CD8-positive, alpha-beta memory T cell (primary cell): ENCODE measurements at regions not wholly inside any gene's neighbourhood (a gene's known extent, or its start where the extent isn't known, plus 50 kb on each side); places are given as distances from the start of the nearest gene placed in this dataset.

ENCODE experiments used
- CTCF ChIA-PET: fragments of 350-600 bp; sonication (Branson Sonifier 250); formaldehyde crosslinking; loops from one replicate; lab custom pipeline; 2021; ENCODE audit warnings: antibody characterized with exemption; lab: Charles Lee
- POLR2A ChIA-PET: fragments of 350-600 bp; sonication (Branson Sonifier 250); formaldehyde crosslinking; loops from one replicate; lab custom pipeline; 2021; ENCODE audit warnings: antibody characterized with exemption; lab: Charles Lee
- DNase-seq, 5 donors: peaks; one replicate each; pipeline versions ENCODE4 v3.0.0 to v3.0.0-alpha.2; 2020 to 2022; ENCODE audit warnings: mixed read lengths in 1 of 5
- H3K27ac ChIP-seq: one replicate; pipeline ENCODE4 v1.7.0; 2013; ENCODE audit warnings: low read depth, mild to moderate bottlenecking, low read length, moderate library complexity
- H3K27me3 ChIP-seq: 2 replicates; pipeline ENCODE4 v1.7.0; 2013; ENCODE audit warnings: low read length, mild to moderate bottlenecking; ENCODE audit not compliant: insufficient read depth, poor library complexity, severe bottlenecking
- H3K36me3 ChIP-seq: 2 replicates; pipeline ENCODE4 v1.7.0; 2013; ENCODE audit warnings: mild to moderate bottlenecking, low read length, moderate library complexity; ENCODE audit not compliant: insufficient read depth
- H3K4me1 ChIP-seq: 2 replicates; pipeline ENCODE4 v1.7.0; 2013; ENCODE audit warnings: mild to moderate bottlenecking, low read length, moderate library complexity; ENCODE audit not compliant: insufficient read depth
- H3K4me3 ChIP-seq: 2 replicates; pipeline ENCODE4 v1.7.0; 2013; ENCODE audit warnings: mild to moderate bottlenecking, low read length
- H3K9me3 ChIP-seq: 2 replicates; pipeline ENCODE4 v1.7.0; 2013; ENCODE audit warnings: mild to moderate bottlenecking, low read length
- H3K27ac Mint-ChIP-seq, 8 donors: one replicate each; pipeline ENCODE4 v1.8.0; 2020 to 2021; ENCODE audit warnings: mixed read lengths in 8 of 8, mild to moderate bottlenecking in 6 of 8, inconsistent platforms in 3 of 8, moderate library complexity in 3 of 8
- H3K27me3 Mint-ChIP-seq, 2 donors: one replicate each; pipeline ENCODE4 v1.8.0; 2020 to 2021; ENCODE audit warnings: mixed read lengths in 2 of 2, mild to moderate bottlenecking in 1 of 2, moderate library complexity in 1 of 2
- H3K36me3 Mint-ChIP-seq, 3 donors: one replicate each; pipeline ENCODE4 v1.8.0; 2020 to 2021; ENCODE audit warnings: mixed read lengths in 3 of 3, inconsistent platforms in 1 of 3, mild to moderate bottlenecking in 1 of 3
- H3K4me1 Mint-ChIP-seq, 3 donors: one replicate each; pipeline ENCODE4 v1.8.0; 2020 to 2021; ENCODE audit warnings: mixed read lengths in 3 of 3, inconsistent platforms in 1 of 3, mild to moderate bottlenecking in 1 of 3
- H3K4me3 Mint-ChIP-seq, 7 donors: one replicate each; pipeline ENCODE4 v1.8.0; 2020 to 2021; ENCODE audit warnings: mixed read lengths in 7 of 7, mild to moderate bottlenecking in 6 of 7, moderate library complexity in 4 of 7, inconsistent platforms in 2 of 7
- H3K9me3 Mint-ChIP-seq, 5 donors: one replicate each; pipeline ENCODE4 v1.8.0; 2020 to 2022; ENCODE audit warnings: mixed read lengths in 5 of 5, mild to moderate bottlenecking in 3 of 5, moderate library complexity in 2 of 5, inconsistent platforms in 1 of 5

DNA sequence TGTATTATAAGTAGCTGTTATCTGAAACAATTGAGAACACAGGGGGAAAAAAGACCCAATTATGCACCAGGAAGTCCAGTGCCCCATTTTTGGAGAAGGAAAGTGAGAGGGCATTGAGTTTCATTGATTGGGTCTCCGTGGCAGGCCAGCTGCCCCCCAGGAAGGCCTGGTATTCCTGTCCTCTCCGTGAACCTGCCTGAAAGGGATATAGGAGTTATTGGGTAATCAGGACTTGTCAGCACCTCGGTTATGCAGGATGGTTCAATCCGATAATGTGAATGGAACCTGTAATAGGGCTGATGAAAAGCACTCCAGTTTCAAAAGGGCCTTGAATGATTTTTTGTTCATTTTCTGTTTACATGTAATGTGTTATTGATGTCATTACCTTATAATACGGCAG is 122.0 kb upstream of the RARB start:
- Mint-ChIP-seq H3K27ac (no peak overlapping the region), H3K4me3 (no peak overlapping the region), H3K9me3 (peaks cover 0 to 6% (median 3%) of the 10 kb centered on the region in 5 donors), H3K27me3 (no peaks in the 10 kb centered on the region), H3K36me3 (no peaks in the 10 kb centered on the region), H3K4me1 (no peaks in the 10 kb centered on the region)
- no peak overlapping the region for H3K4me3 ChIP-seq
- CTCF ChIA-PET: no interaction called here
- H3K27me3 ChIP-seq: no peaks in the 10 kb centered on the region
- H3K36me3 ChIP-seq: no peaks in the 10 kb centered on the region
- POLR2A ChIA-PET: no interaction called here
- no peak overlapping the region for H3K27ac ChIP-seq
- H3K9me3 ChIP-seq: no peaks in the 10 kb centered on the region
- no peaks in the 10 kb centered on the region for H3K4me1 ChIP-seq
- DNase-seq: no peak

DNA sequence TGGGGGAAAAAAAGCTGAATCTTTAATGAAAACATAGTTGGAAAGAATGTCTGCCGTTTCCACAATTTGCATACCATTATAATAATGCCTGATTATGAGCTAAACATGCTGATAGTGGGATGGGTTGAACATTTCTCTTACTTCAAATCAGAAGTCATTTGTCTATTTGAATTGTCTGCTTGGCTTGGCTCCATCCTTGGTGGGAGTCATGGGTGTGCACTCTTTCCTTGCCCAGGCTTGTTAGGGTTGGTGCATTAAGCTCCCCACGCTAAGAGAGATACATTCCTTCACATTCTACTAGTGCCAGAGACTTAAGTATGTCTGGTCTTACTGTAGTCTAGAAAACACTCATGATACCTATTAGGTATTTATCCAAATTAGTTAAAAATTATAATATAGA is 121.4 kb upstream of the RARB start:
- POLR2A ChIA-PET: no interaction called here

DNA sequence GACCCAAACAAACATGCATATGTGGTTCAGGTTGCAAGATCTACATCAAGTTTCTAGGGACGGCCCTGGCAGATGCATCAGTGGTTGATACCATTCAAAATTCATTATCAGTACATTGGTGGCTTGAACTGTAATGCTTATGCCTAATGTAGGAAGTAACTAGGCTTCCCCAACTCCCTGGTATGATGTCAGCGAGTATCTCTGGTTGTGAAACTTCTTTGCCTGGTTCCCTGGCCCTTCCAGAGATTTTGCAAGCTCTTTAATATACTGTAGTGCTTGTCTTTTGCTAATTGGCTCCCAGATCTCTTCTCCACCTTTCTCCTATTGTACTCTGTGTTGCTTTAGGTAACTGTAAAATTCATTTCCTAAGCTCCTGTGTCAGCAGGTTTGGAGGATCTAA is 114.8 kb upstream of the RARB start:
- H3K9me3 Mint-ChIP-seq: peaks cover 0 to 6% (median 0%) of the 10 kb centered on the region in 5 donors
- Histone ChIP-seq H3K4me3 (no peak overlapping the region), H3K27ac (no peak overlapping the region), H3K9me3 (no peaks in the 10 kb centered on the region), H3K4me1 (no peaks in the 10 kb centered on the region), H3K36me3 (no peaks in the 10 kb centered on the region), H3K27me3 (no peaks in the 10 kb centered on the region)
- POLR2A ChIA-PET: no interaction called here
- CTCF ChIA-PET: no interaction called here
- peaks cover 0 to 2% of the 10 kb centered on the region in 2 donors for H3K27me3 Mint-ChIP-seq
- H3K4me3 Mint-ChIP-seq: no peak overlapping the region
- H3K4me1 Mint-ChIP-seq: no peaks in the 10 kb centered on the region
- DNase-seq: no peak
- no peak overlapping the region for H3K27ac Mint-ChIP-seq
- H3K36me3 Mint-ChIP-seq: no peaks in the 10 kb centered on the region

More for the DNA sequence above, 121.4 kb upstream of the RARB start:
- CTCF ChIA-PET: no interaction called here
- peaks cover 0 to 6% (median 2%) of the 10 kb centered on the region in 5 donors for H3K9me3 Mint-ChIP-seq
- no peak overlapping the region for H3K4me3 Mint-ChIP-seq
- Histone ChIP-seq H3K27me3 (no peaks in the 10 kb centered on the region), H3K4me1 (no peaks in the 10 kb centered on the region), H3K36me3 (no peaks in the 10 kb centered on the region), H3K4me3 (no peak overlapping the region), H3K27ac (no peak overlapping the region), H3K9me3 (no peaks in the 10 kb centered on the region)
- no peaks in the 10 kb centered on the region for H3K36me3 Mint-ChIP-seq
- H3K27ac Mint-ChIP-seq: no peak overlapping the region
- DNase-seq: no peak
- no peaks in the 10 kb centered on the region for H3K4me1 Mint-ChIP-seq
- H3K27me3 Mint-ChIP-seq: no peaks in the 10 kb centered on the region

DNA sequence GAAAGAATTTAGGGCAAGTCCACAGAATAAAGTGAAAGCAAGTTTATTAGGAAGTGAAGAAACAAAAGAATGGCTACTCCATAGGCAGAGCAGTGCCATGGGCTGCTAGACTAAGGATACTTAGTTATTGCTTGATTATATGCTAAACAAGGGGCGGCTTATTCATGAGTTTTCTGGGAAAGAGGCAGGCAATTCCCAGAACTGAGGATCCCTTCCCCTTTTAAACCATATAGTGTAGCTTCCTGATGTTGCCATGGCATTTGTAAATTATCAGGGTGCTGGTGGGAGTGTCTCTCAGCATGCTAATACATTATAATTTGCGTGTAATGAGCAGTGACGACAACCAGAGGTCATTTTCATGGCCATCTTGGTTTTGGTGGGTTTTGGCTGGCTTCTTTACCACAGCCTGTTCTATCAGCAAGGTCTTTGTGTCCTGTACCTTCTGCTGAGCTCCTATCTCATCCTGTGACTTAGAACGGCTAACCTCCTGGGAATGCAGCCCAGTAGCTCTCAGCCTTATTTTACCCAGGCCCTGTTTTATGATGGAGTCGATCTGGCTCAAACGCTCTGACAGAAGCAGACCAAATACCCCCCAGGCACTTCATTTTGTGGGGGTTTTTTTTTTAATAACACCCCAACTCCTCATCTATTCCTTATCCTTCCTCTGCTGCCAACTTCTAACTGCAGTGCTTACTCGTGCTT is 103.0 kb upstream of the RARB start:
- Histone ChIP-seq H3K27ac (no peak overlapping the region), H3K36me3 (no peaks in the 10 kb centered on the region), H3K9me3 (no peaks in the 10 kb centered on the region), H3K27me3 (no peaks in the 10 kb centered on the region), H3K4me1 (no peaks in the 10 kb centered on the region), H3K4me3 (no peak overlapping the region)
- Mint-ChIP-seq H3K4me3 (no peak overlapping the region), H3K27ac (no peak overlapping the region), H3K4me1 (no peaks in the 10 kb centered on the region), H3K36me3 (no peaks in the 10 kb centered on the region), H3K9me3 (peaks cover 3 to 6% (median 5%) of the 10 kb centered on the region in 5 donors), H3K27me3 (no peaks in the 10 kb centered on the region)
- CTCF ChIA-PET: no interaction called here
- POLR2A ChIA-PET: no interaction called here
- no peak for DNase-seq

DNA sequence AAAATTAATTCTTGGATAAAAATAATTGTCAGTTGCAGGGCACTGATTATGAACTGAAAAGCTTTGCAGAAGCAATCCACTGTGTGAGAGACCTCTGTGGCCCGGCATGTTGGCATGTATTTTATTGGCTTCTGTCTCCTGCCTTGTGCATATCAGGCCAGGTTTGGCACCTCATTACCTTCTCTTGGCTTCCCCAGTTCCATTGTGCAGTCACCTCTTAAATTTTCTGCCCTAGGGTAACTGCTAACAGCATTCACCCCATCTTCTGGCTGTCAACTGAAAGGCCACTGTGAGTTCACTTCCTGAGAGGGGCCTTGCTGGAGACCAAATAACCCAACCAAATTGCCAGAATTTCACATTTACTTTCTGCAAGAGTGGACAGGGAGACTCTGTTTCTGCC is 92.7 kb upstream of the RARB start:
- H3K4me3 Mint-ChIP-seq: no peak overlapping the region
- no peaks in the 10 kb centered on the region for H3K36me3 Mint-ChIP-seq
- Histone ChIP-seq H3K36me3 (no peaks in the 10 kb centered on the region), H3K4me1 (no peaks in the 10 kb centered on the region), H3K4me3 (no peak overlapping the region), H3K27me3 (no peaks in the 10 kb centered on the region), H3K9me3 (no peaks in the 10 kb centered on the region), H3K27ac (no peak overlapping the region)
- no peak for DNase-seq
- H3K27me3 Mint-ChIP-seq: no peaks in the 10 kb centered on the region
- H3K9me3 Mint-ChIP-seq: peaks cover 3 to 4% (median 4%) of the 10 kb centered on the region in 5 donors
- POLR2A ChIA-PET: no interaction called here
- CTCF ChIA-PET: no interaction called here
- H3K27ac Mint-ChIP-seq: no peak overlapping the region
- H3K4me1 Mint-ChIP-seq: no peaks in the 10 kb centered on the region

DNA sequence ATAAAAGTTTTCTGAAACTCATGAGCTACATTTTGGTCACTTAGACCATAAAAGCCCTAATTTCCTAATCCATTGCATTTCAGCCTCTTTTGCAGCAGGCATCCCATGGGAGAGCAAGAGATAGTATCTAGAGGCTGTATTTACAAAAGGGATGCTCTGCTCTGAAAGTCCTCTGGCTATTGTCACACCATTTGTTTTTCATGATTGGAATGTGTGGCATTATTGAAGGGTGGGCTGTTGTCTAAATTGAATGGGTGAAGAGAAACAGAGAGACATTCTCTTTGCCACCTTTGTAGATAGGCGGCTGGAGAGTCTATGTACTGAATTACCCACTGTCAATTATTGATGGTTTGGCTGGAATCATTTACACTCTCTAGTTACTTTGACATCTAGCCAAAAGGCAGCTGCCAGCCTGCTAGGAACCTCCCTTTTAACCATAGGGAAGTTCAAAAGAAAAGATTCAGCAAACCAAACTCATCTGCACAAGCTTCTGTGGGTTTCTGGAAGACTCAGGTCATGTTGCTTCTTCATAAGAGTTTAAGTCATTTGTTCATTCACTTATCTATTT is 89.8 kb upstream of the RARB start:
- no peaks in the 10 kb centered on the region for H3K4me1 ChIP-seq
- ChIA-PET POLR2A (no interaction called here), CTCF (no interaction called here)
- no peak overlapping the region for H3K4me3 Mint-ChIP-seq
- DNase-seq: no peak
- H3K36me3 ChIP-seq: no peaks in the 10 kb centered on the region
- no peaks in the 10 kb centered on the region for H3K4me1 Mint-ChIP-seq
- no peaks in the 10 kb centered on the region for H3K27me3 Mint-ChIP-seq
- H3K4me3 ChIP-seq: no peak overlapping the region
- no peak overlapping the region for H3K27ac Mint-ChIP-seq
- no peaks in the 10 kb centered on the region for H3K36me3 Mint-ChIP-seq
- H3K27me3 ChIP-seq: no peaks in the 10 kb centered on the region
- H3K9me3 ChIP-seq: no peaks in the 10 kb centered on the region
- no peak overlapping the region for H3K27ac ChIP-seq
- peaks cover 0 to 3% (median 0%) of the 10 kb centered on the region in 5 donors for H3K9me3 Mint-ChIP-seq

DNA sequence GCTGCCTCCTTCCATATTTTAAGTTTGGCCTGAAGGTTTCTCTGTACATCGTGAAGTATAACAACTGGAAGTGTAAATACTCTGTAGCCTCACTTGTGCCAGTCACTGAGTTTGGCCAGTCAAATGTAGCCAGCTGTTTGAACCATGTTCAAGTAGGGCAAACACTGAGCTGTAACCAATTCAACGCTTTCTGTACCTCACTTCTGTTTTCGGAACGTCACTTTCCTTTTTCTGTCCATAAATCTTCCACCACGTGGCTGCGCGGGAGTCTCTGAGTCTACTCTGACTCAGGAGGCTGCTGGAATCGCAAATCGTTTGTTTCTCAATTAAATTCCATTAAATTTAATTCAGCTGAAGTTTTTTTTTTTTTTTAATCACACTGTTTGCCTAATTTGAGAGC is 88.8 kb upstream of the RARB start:
- H3K4me3 Mint-ChIP-seq: no peak overlapping the region
- peaks cover 0 to 3% (median 0%) of the 10 kb centered on the region in 5 donors for H3K9me3 Mint-ChIP-seq
- ChIA-PET CTCF (no interaction called here), POLR2A (no interaction called here)
- no peaks in the 10 kb centered on the region for H3K36me3 ChIP-seq
- no peak overlapping the region for H3K27ac ChIP-seq
- H3K27me3 ChIP-seq: no peaks in the 10 kb centered on the region
- no peak overlapping the region for H3K4me3 ChIP-seq
- no peaks in the 10 kb centered on the region for H3K9me3 ChIP-seq
- H3K27me3 Mint-ChIP-seq: no peaks in the 10 kb centered on the region
- DNase-seq: no peak
- no peaks in the 10 kb centered on the region for H3K36me3 Mint-ChIP-seq
- no peaks in the 10 kb centered on the region for H3K4me1 ChIP-seq
- H3K4me1 Mint-ChIP-seq: no peaks in the 10 kb centered on the region
- no peak overlapping the region for H3K27ac Mint-ChIP-seq

DNA sequence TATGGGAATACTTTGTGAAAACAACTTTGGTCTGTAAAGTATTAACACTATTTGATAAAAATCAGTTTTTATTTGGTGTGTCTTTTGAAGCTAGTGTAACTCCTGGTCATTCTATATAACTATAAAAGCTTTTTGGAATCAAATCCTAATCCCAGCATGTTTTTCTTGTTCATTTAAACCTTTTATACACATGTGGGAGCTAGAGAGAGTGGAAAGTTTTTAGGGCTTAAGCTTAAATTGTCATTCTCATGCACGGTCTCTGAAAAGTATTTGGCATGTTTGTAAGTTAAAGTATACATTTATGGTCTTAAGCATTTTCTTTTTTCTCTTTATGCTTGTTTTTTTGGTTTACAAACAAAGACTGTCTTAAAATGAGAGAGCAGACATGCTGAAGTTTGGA is 83.4 kb upstream of the RARB start:
- Mint-ChIP-seq H3K27ac (no peak overlapping the region), H3K27me3 (no peaks in the 10 kb centered on the region)

More for the DNA sequence above, 83.4 kb upstream of the RARB start:
- no peaks in the 10 kb centered on the region for H3K27me3 ChIP-seq
- H3K9me3 ChIP-seq: no peaks in the 10 kb centered on the region
- H3K9me3 Mint-ChIP-seq: peaks cover 0 to 2% (median 0%) of the 10 kb centered on the region in 5 donors
- ChIA-PET POLR2A (no interaction called here), CTCF (no interaction called here)
- H3K4me3 Mint-ChIP-seq: no peak overlapping the region
- H3K4me3 ChIP-seq: no peak overlapping the region
- H3K4me1 Mint-ChIP-seq: no peaks in the 10 kb centered on the region
- DNase-seq: no peak
- H3K4me1 ChIP-seq: no peaks in the 10 kb centered on the region
- H3K27ac ChIP-seq: no peak overlapping the region
- H3K36me3 Mint-ChIP-seq: no peaks in the 10 kb centered on the region
- H3K36me3 ChIP-seq: no peaks in the 10 kb centered on the region
